OCI-LY7 (cell line): ENCODE measurements at regions not wholly inside any gene's neighbourhood (a gene's known extent, or its start where the extent isn't known, plus 50 kb on each side); places are given as distances from the start of the nearest gene placed in this dataset.

Experiments
- CTCF ChIP-seq: fragments of 200-600 bp; sonication (generic); conservative IDR thresholded peaks from 2 replicates; pipeline ENCODE4 v1.5.1; 2014; ENCODE audit warnings: mild to moderate bottlenecking, antibody characterized with exemption, low read length, moderate library complexity, mixed read lengths
- EZH2phosphoT487 ChIP-seq: fragments of 200-600 bp; sonication (generic); IDR thresholded peaks from 2 replicates; pipeline ENCODE4 v1.6.1; 2018; ENCODE audit warnings: low read depth, borderline replicate concordance, mild to moderate bottlenecking, mixed run types, antibody characterized with exemption, low read length, moderate library complexity, mixed read lengths

GRCh38 chr18:44508474-44508873 lies 172.2 kb upstream of the SETBP1 start:
- TF ChIP-seq CTCF (no peak), EZH2phosphoT487 (no peak)
